Endothelial cell of umbilical vein (primary cell): ENCODE measurements at regions not wholly inside any gene's neighbourhood (a gene's known extent, or its start where the extent isn't known, plus 50 kb on each side); places are given as distances from the start of the nearest gene placed in this dataset.

ENCODE experiments used
- BruUV-seq: library from RNA; stranded (reverse); fragments of 400-500 nt; replicated peaks from 2 replicates; lab custom pipeline; 2021; lab: Mats Ljungman, UMichigan
- CTCF ChIA-PET: fragments of 300-600, 350-600 bp; sonication (Branson Sonifier 250); formaldehyde crosslinking; loops from one replicate; lab custom pipeline; 2021; ENCODE audit warnings: antibody characterized with exemption, inconsistent platforms; lab: Charles Lee
- POLR2A ChIA-PET: fragments of 300-600, 350-600 bp; sonication (Branson Sonifier 250); formaldehyde crosslinking; loops from one replicate; lab custom pipeline; 2021; ENCODE audit warnings: antibody characterized with exemption, inconsistent platforms; lab: Charles Lee
- DNase-seq: peaks from one replicate; pipeline ENCODE4 v3.0.0-alpha.2; 2011; ENCODE audit warnings: low read depth, low spot score
- FAIRE-seq: peaks from 2 replicates; lab custom pipeline; 2011; peaks lifted over from hg19 to GRCh38; lab: Jason Lieb, UNC
- H2AFZ ChIP-seq: 2 replicates; pipeline ENCODE4 v1.6.0; 2012; ENCODE audit warnings: low read depth, low read length, control low read depth, inconsistent platforms
- H3K27ac ChIP-seq: 2 replicates; pipeline ENCODE4 v1.5.1; 2011; ENCODE audit warnings: low read depth, mild to moderate bottlenecking, control low read depth, low read length, moderate library complexity; ENCODE audit not compliant: insufficient read depth
- H3K27me3 ChIP-seq, 2 experiments: 2 replicates each; pipeline versions ENCODE4 v1.6.0 to v1.6.1; 2011; ENCODE audit warnings: low read length in 2 of 2, mixed read lengths in 1 of 2; ENCODE audit not compliant: control insufficient read depth in 2 of 2, insufficient read depth in 2 of 2
- H3K36me3 ChIP-seq, 2 experiments: 2 replicates in 1 of 2; 3 replicates in 1 of 2; pipeline ENCODE4 v1.5.1; 2011; ENCODE audit warnings: low read length in 2 of 2, mild to moderate bottlenecking in 1 of 2, moderate library complexity in 1 of 2; ENCODE audit not compliant: control insufficient read depth in 2 of 2, insufficient read depth in 2 of 2; ENCODE audit errors: extremely low read depth in 1 of 2
- H3K4me1 ChIP-seq: 3 replicates; pipeline ENCODE4 v1.5.1; 2011; ENCODE audit warnings: mild to moderate bottlenecking, low read length; ENCODE audit not compliant: control insufficient read depth, insufficient read depth; ENCODE audit errors: extremely low read depth
- H3K4me2 ChIP-seq: 2 replicates; pipeline ENCODE4 v1.6.1; 2011; ENCODE audit warnings: low read length, control low read depth, mixed read lengths; ENCODE audit not compliant: insufficient read depth
- H3K4me3 ChIP-seq, 3 experiments: fragments of 200-600 bp in 1 of 3; sonication (generic), shearing (Covaris generic) in 1 of 3; replicated peaks in 1 of 3; 2 replicates each; pipeline ENCODE4 v1.5.1; 2011 to 2016; ENCODE audit warnings: control low read depth in 3 of 3, low read length in 3 of 3, mild to moderate bottlenecking in 2 of 3, inconsistent platforms in 1 of 3, low read depth in 1 of 3, moderate library complexity in 1 of 3; ENCODE audit not compliant: insufficient read depth in 1 of 3
- H3K79me2 ChIP-seq: 2 replicates; pipeline ENCODE4 v1.6.0; 2012; ENCODE audit warnings: low read length, inconsistent platforms; ENCODE audit not compliant: control insufficient read depth, insufficient read depth
- H3K9ac ChIP-seq: replicated peaks from 2 replicates; pipeline ENCODE3; 2011; ENCODE audit warnings: low read length, control low read depth; ENCODE audit not compliant: insufficient read depth; ENCODE audit errors: extremely low read depth
- H3K9me1 ChIP-seq: replicated peaks from 3 replicates; pipeline ENCODE4 v1.6.0; 2011; ENCODE audit warnings: mild to moderate bottlenecking, low read length; ENCODE audit not compliant: control insufficient read depth, insufficient read depth; ENCODE audit errors: extremely low read depth
- H3K9me3 ChIP-seq: replicated peaks from 2 replicates; pipeline ENCODE4 v1.5.1; 2012; ENCODE audit warnings: low read length, inconsistent platforms; ENCODE audit not compliant: control insufficient read depth, insufficient read depth
- H4K20me1 ChIP-seq: replicated peaks from 2 replicates; pipeline ENCODE3; 2011; ENCODE audit warnings: mild to moderate bottlenecking, low read length; ENCODE audit not compliant: control insufficient read depth, insufficient read depth; ENCODE audit errors: extremely low read depth
- EZH2 ChIP-seq: IDR thresholded peaks from 2 replicates; pipeline ENCODE4 v1.6.1; 2012; ENCODE audit warnings: borderline replicate concordance, low read depth, mild to moderate bottlenecking, moderate library complexity, low read length, inconsistent platforms; ENCODE audit not compliant: severe bottlenecking
- FOS ChIP-seq: IDR thresholded peaks from 2 replicates; pipeline ENCODE4 v1.6.1; 2011; ENCODE audit warnings: mild to moderate bottlenecking, low read length, moderate library complexity, borderline replicate concordance; ENCODE audit not compliant: insufficient read depth
- GATA2 ChIP-seq: IDR thresholded peaks from 2 replicates; pipeline ENCODE4 v1.7.0; 2011; ENCODE audit warnings: low read depth, mild to moderate bottlenecking, moderate library complexity, mixed read lengths, low read length; ENCODE audit not compliant: insufficient read length, insufficient read depth
- JUN ChIP-seq: IDR thresholded peaks from 2 replicates; pipeline ENCODE4 v1.6.1; 2011; ENCODE audit warnings: borderline replicate concordance, low read depth; ENCODE audit not compliant: insufficient read length, insufficient read depth
- MYC ChIP-seq: IDR thresholded peaks from one replicate; pipeline ENCODE4 v1.6.1; 2011; ENCODE audit warnings: mild to moderate bottlenecking, low read depth, low read length
- POLR2A ChIP-seq: IDR thresholded peaks from 2 replicates; pipeline ENCODE4 v1.6.1; 2012; ENCODE audit warnings: low read depth, mild to moderate bottlenecking, control low read depth, low read length
- POLR2AphosphoS5 ChIP-seq: IDR thresholded peaks from 2 replicates; pipeline ENCODE4 v1.6.1; 2012; ENCODE audit warnings: low read depth, mild to moderate bottlenecking, control low read depth, low read length, moderate library complexity; ENCODE audit not compliant: insufficient read depth
- dilution Hi-C: fragments of 300-500 bp; cut with MboI; formaldehyde crosslinking; loops from one replicate; pipeline ENCODE4 v1.15.0; 2019; ENCODE audit warnings: low sequenced_read_pairs; ENCODE audit not compliant: extremely low pct_ligation_motif_present
- intact Hi-C: fragments of 100-400 bp; cut with micrococcal nuclease; formaldehyde crosslinking; loops from one replicate; pipeline ENCODE4 v1.10.0; 2022
- TF ChIP-seq, protein P1 (sequence below): IDR thresholded peaks from 2 replicates; pipeline ENCODE4 v1.6.1; 2011; ENCODE audit not compliant: insufficient read depth, insufficient read length
- TF ChIP-seq, protein P2 (sequence below), 2 donors: IDR thresholded peaks; 1 replicate in 1 of 2; 2 replicates in 1 of 2; pipeline ENCODE4 v1.5.1; 2011; ENCODE audit warnings: low read length in 2 of 2, mild to moderate bottlenecking in 2 of 2, moderate library complexity in 2 of 2, control low read depth in 1 of 2, inconsistent platforms in 1 of 2, low read depth in 1 of 2; ENCODE audit not compliant: insufficient read depth in 1 of 2; ENCODE audit errors: extremely low read depth in 1 of 2

- H3K9me3 ChIP-seq: no peaks in the 10 kb centered on the region
- H3K4me2 ChIP-seq: no peak overlapping the region
- no peak for FAIRE-seq
- no peak overlapping the region for H3K27ac ChIP-seq
- intact Hi-C loops: loop anchor here (2.0 kb wide), 1 partner anchor 229 kb away; no protein-coding TSS in a partner anchor
- no peaks in the 10 kb centered on the region for H3K36me3 ChIP-seq
- H3K27me3 ChIP-seq: no peaks in the 10 kb centered on the region
- H3K4me1 ChIP-seq: peaks cover 27% of the 10 kb centered on the region
- BruUV-seq: no TSS peak
- dilution Hi-C loops: no loop called here
- ChIA-PET POLR2A (no interaction called here), CTCF (interaction anchor here (0.8 to 3.3 kb wide), 9 partner anchors 10 to 1350 kb away, joined by 3 to 21 read pairs (median 4); no protein-coding TSS in a partner anchor)
- no peak overlapping the region for H2AFZ ChIP-seq
- H3K79me2 ChIP-seq: no peaks in the 10 kb centered on the region
- no peak overlapping the region for H3K4me3 ChIP-seq
- no peaks in the 10 kb centered on the region for H4K20me1 ChIP-seq
- DNase-seq: no peak
- TF ChIP-seq EZH2 (no peak), MYC (no peak), JUN (no peak), GATA2 (no peak), POLR2AphosphoS5 (no peak), FOS (no peak), POLR2A (no peak)
- TF ChIP-seq, protein P1, sequence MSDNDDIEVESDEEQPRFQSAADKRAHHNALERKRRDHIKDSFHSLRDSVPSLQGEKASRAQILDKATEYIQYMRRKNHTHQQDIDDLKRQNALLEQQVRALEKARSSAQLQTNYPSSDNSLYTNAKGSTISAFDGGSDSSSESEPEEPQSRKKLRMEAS: no peak
- TF ChIP-seq, protein P2, sequence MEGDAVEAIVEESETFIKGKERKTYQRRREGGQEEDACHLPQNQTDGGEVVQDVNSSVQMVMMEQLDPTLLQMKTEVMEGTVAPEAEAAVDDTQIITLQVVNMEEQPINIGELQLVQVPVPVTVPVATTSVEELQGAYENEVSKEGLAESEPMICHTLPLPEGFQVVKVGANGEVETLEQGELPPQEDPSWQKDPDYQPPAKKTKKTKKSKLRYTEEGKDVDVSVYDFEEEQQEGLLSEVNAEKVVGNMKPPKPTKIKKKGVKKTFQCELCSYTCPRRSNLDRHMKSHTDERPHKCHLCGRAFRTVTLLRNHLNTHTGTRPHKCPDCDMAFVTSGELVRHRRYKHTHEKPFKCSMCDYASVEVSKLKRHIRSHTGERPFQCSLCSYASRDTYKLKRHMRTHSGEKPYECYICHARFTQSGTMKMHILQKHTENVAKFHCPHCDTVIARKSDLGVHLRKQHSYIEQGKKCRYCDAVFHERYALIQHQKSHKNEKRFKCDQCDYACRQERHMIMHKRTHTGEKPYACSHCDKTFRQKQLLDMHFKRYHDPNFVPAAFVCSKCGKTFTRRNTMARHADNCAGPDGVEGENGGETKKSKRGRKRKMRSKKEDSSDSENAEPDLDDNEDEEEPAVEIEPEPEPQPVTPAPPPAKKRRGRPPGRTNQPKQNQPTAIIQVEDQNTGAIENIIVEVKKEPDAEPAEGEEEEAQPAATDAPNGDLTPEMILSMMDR (IDR thresholded peaks at IDR 0.05; ENCODE audit: extremely low read depth in 1 of 2, insufficient read depth in 1 of 2, low read depth in 1 of 2, low read length in 2 of 2): no peak
- no peaks in the 10 kb centered on the region for H3K9me1 ChIP-seq
- no peak overlapping the region for H3K9ac ChIP-seq
These were observed 353.6 kb downstream of the CRPPA start for GRCh38 chr7:16067711-16068110.
